Lower leg skin (tissue), 4 donors: ENCODE measurements at regions not wholly inside any gene's neighbourhood (a gene's known extent, or its start where the extent isn't known, plus 50 kb on each side); places are given as distances from the start of the nearest gene placed in this dataset.

Experiments used
- DNase-seq, 2 donors: peaks; one replicate each; pipeline ENCODE4 v3.0.0-alpha.2; 2019; ENCODE audit warnings: low spot score in 2 of 2
- H3K4me3 ChIP-seq: fragments of 200-600 bp; sonication (generic); 2 replicates; pipeline ENCODE4 v1.5.1; 2017; ENCODE audit warnings: mild to moderate bottlenecking, low read depth; ENCODE audit not compliant: poor library complexity, severe bottlenecking
- CTCF ChIP-seq, 3 donors: fragments of 450-650 bp; IDR thresholded peaks; one replicate each; pipeline ENCODE4 v1.5.1; 2016; ENCODE audit warnings: antibody characterized with exemption in 3 of 3, mild to moderate bottlenecking in 3 of 3, moderate library complexity in 2 of 3
- POLR2A ChIP-seq, 2 donors: fragments of 450-650 bp; IDR thresholded peaks; one replicate each; pipeline ENCODE4 v1.6.1; 2016 to 2017; ENCODE audit warnings: antibody characterized with exemption in 2 of 2, mild to moderate bottlenecking in 1 of 2, moderate library complexity in 1 of 2
- WGBS, 2 donors: methylation state at CpG; one replicate each; pipeline ENCODE4 v1.1.5; 2018; 5-methylcytosine and 5-hydroxymethylcytosine counted together
- intact Hi-C: fragments of 100-400 bp; cut with DNase I; formaldehyde crosslinking; loops from one replicate; pipeline ENCODE4 v1.15.0; 2023; ENCODE audit warnings: low total_unique reads

- intact Hi-C loops: no loop called here
These were observed 99.5 kb downstream of the KDM5D start for GRCh38 chrY:19644889-19645638.

GRCh38 chrY:19637651-19638347 is 106.7 kb downstream of the KDM5D start:
- TF ChIP-seq POLR2A (IDR thresholded peaks at IDR 0.05) (no peak), CTCF (IDR thresholded peaks at IDR 0.05) (no peak)
- 82% methylated on average over 4 of the region's 4 CpGs; no CpG with 5 or more reads in 1 of the 2 donors for WGBS, 2 donors
- no peak overlapping the region for H3K4me3 ChIP-seq
- intact Hi-C loops: no loop called here
- DNase-seq: no peak

More at GRCh38 chrY:19644889-19645638, 99.5 kb downstream of the KDM5D start:
- TF ChIP-seq CTCF (IDR thresholded peaks at IDR 0.05): no peak
- TF ChIP-seq POLR2A (IDR thresholded peaks at IDR 0.05): no peak
- no peak overlapping the region for H3K4me3 ChIP-seq
- DNase-seq: no peak
- WGBS, 2 donors: 93% methylated on average over 2 of the region's 3 CpGs; no CpG with 5 or more reads in 1 of the 2 donors

GRCh38 chrY:19628926-19629325 is 115.6 kb downstream of the KDM5D start:
- DNase-seq: no peak
- intact Hi-C loops: no loop called here
- no peak for TF ChIP-seq POLR2A (IDR thresholded peaks at IDR 0.05)
- TF ChIP-seq CTCF (IDR thresholded peaks at IDR 0.05): no peak
- no peak overlapping the region for H3K4me3 ChIP-seq
- WGBS, 2 donors: 85% methylated on average over 2 of the region's 2 CpGs; no CpG with 5 or more reads in 1 of the 2 donors

GRCh38 chrY:19622392-19622791 is 122.1 kb downstream of the KDM5D start:
- TF ChIP-seq POLR2A (IDR thresholded peaks at IDR 0.05) (no peak), CTCF (IDR thresholded peaks at IDR 0.05) (no peak)
- intact Hi-C loops: no loop called here
- 86% methylated on average over 3 of the region's 3 CpGs; no CpG with 5 or more reads in 1 of the 2 donors for WGBS, 2 donors
- DNase-seq: no peak
- no peak overlapping the region for H3K4me3 ChIP-seq

- no peak overlapping the region for H3K4me3 ChIP-seq
- TF ChIP-seq POLR2A (IDR thresholded peaks at IDR 0.05): no peak
- no peak for TF ChIP-seq CTCF (IDR thresholded peaks at IDR 0.05)
- intact Hi-C loops: no loop called here
- DNase-seq: no peak
These were observed 122.8 kb downstream of the KDM5D start for GRCh38 chrY:19621756-19622155.
